ENCODE measurements at regions not wholly inside any gene's neighbourhood (a gene's known extent, or its start where the extent isn't known, plus 50 kb on each side); places are given as distances from the start of the nearest gene placed in this dataset.

DNA sequence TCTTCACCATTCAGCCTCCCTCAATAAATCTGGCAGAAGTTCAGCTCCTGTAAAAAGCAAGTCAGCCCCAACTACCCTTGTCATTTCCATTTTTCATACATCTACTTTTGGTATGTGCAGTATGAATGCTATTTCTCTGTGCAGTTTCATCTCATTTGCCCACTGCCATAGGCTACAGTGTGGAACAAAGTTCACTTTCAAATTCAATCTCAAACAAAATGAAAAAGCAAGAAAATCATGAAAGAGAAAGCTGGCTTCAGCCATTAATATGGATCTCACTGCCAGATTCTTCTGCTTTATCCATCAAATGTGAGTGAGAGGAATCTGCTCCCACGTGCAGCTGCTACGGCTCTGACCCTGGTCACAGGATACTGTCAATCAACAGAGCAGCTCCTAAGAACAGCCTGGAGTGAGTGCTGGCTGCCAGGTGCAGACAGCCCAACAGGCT lies 494.2 kb downstream of the ZNF608 start:
- Histone ChIP-seq H3K4me1 (ENCODE audit: control insufficient read depth, insufficient read depth, low read length, poor library complexity, severe bottlenecking) (no peaks in the 10 kb centered on the region), H3K9me3 (ENCODE audit: control insufficient read depth, low read length) (peaks cover 3% of the 10 kb centered on the region), H3K4me3 (ENCODE audit: extremely low read depth, insufficient read depth, low read length, poor library complexity, severe bottlenecking) (no peak overlapping the region), H3K36me3 (ENCODE audit: control insufficient read depth, insufficient read depth, low read length) (no peaks in the 10 kb centered on the region), H3K27ac (ENCODE audit: low read depth, low read length, severe bottlenecking) (no peak overlapping the region)
- WGBS, 2 experiments (ENCODE audit: insufficient coverage in 2 of 2): 53% methylated on average over 2 of the region's 2 CpGs; no CpG with 5 or more reads in 1 of the 2 experiments

DNA sequence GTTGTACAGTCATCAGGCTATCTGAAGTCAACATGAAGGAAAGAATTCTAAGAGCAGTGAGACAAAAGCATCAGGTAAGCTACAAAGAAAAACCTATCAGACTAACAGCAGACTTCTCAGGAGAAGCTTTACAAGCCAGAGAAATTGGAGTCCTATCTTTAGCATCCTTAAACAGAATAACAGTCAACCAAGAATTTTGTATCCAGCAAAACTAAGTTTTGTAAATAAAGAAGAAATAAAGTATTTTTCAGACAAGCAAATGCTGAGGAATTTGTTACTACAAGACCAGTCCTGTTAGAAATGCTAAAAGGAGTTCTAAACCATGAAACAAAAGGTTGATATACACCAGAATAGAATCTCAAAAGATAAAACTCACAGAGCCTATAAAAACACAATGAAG lies 501.2 kb downstream of the ZNF608 start:
- Histone ChIP-seq H3K4me1 (ENCODE audit: control insufficient read depth, insufficient read depth, low read length, poor library complexity, severe bottlenecking) (no peaks in the 10 kb centered on the region), H3K36me3 (ENCODE audit: control insufficient read depth, insufficient read depth, low read length) (no peaks in the 10 kb centered on the region), H3K9me3 (ENCODE audit: control insufficient read depth, low read length) (peaks cover 30% of the 10 kb centered on the region), H3K27ac (ENCODE audit: low read depth, low read length, severe bottlenecking) (no peak overlapping the region), H3K4me3 (ENCODE audit: extremely low read depth, insufficient read depth, low read length, poor library complexity, severe bottlenecking) (no peak overlapping the region)

DNA sequence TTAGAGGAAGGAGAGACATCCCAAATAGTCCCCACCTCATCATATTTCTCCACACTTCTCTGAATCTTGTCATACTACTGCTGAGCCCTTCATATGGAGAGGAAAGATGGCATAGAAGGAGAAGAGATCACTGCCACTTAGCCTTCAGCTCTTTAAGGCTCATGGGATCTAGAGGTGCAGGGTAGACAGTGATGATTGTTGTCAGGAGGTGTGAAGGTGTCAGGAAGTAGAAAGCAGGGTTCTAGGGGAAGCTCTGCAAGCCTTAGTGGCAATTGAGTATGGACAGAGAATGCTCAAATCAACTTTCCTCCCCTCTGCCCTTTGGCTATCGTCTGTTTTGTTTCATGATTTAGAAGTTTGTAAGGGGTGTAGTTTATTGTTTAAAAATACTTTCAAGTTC lies 505.7 kb downstream of the ZNF608 start:
- WGBS, 2 experiments (ENCODE audit: insufficient coverage in 2 of 2): no CpG with 5 or more reads among the region's 1 CpG
- H3K4me3 ChIP-seq (ENCODE audit: extremely low read depth, insufficient read depth, low read length, poor library complexity, severe bottlenecking): no peak overlapping the region
- no peaks in the 10 kb centered on the region for H3K4me1 ChIP-seq (ENCODE audit: control insufficient read depth, insufficient read depth, low read length, poor library complexity, severe bottlenecking)
- H3K27ac ChIP-seq (ENCODE audit: low read depth, low read length, severe bottlenecking): no peak overlapping the region
- H3K9me3 ChIP-seq (ENCODE audit: control insufficient read depth, low read length): peaks cover 32% of the 10 kb centered on the region
- no peaks in the 10 kb centered on the region for H3K36me3 ChIP-seq (ENCODE audit: control insufficient read depth, insufficient read depth, low read length)

DNA sequence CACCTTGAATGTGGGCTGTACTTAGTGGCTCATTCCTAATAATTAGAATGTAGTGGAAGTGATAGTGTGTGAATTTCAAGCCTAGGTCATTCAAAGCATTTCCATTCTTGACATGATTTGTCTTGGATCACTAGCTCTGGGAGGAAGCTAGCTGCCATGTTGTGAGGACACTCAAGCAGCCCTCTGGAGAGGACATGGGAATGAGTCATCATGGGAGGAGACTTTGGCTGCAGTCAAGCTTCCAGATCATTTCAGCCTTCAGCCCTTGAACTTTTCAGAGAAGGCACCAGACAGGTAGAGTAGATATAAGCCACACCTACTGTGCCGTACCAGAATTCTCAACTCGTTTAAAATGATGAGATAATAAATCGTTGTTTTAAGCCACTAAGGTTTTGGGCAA lies 506.9 kb downstream of the ZNF608 start:
- peaks cover 7% of the 10 kb centered on the region for H3K4me1 ChIP-seq (ENCODE audit: control insufficient read depth, insufficient read depth, low read length, poor library complexity, severe bottlenecking)
- 100% methylated on average over 1 of the region's 3 CpGs; no CpG with 5 or more reads in 1 of the 2 experiments for WGBS, 2 experiments (ENCODE audit: insufficient coverage in 2 of 2)
- H3K4me3 ChIP-seq (ENCODE audit: extremely low read depth, insufficient read depth, low read length, poor library complexity, severe bottlenecking): no peak overlapping the region
- H3K36me3 ChIP-seq (ENCODE audit: control insufficient read depth, insufficient read depth, low read length): no peaks in the 10 kb centered on the region
- no peak overlapping the region for H3K27ac ChIP-seq (ENCODE audit: low read depth, low read length, severe bottlenecking)
- H3K9me3 ChIP-seq (ENCODE audit: control insufficient read depth, low read length): peaks cover 22% of the 10 kb centered on the region

DNA sequence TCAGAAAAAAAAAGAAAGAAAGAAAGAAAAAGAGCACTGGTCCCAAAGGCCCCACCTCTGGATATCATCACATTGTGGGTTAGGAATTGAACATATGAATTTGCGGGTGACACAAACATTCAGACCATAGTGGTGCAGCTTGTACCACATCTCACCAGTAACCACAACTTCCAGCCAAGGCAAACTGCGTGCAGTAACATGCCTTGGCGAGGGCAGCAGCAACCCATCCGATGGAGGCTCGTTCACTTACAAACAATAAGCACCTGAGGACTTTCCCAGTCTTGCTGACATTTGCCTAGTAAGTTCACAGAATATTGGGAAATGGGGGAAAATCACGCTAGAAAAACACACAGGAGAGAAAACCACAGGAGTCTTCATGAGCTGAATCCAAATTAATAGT lies 508.1 kb downstream of the ZNF608 start:
- WGBS, 2 experiments (ENCODE audit: insufficient coverage in 2 of 2): 96% methylated on average over 4 of the region's 6 CpGs; no CpG with 5 or more reads in 1 of the 2 experiments
- H3K4me3 ChIP-seq (ENCODE audit: extremely low read depth, insufficient read depth, low read length, poor library complexity, severe bottlenecking): no peak overlapping the region
- H3K4me1 ChIP-seq (ENCODE audit: control insufficient read depth, insufficient read depth, low read length, poor library complexity, severe bottlenecking): peaks cover 14% of the 10 kb centered on the region
- H3K36me3 ChIP-seq (ENCODE audit: control insufficient read depth, insufficient read depth, low read length): no peaks in the 10 kb centered on the region
- H3K9me3 ChIP-seq (ENCODE audit: control insufficient read depth, low read length): peaks cover 10% of the 10 kb centered on the region
- H3K27ac ChIP-seq (ENCODE audit: low read depth, low read length, severe bottlenecking): no peak overlapping the region

DNA sequence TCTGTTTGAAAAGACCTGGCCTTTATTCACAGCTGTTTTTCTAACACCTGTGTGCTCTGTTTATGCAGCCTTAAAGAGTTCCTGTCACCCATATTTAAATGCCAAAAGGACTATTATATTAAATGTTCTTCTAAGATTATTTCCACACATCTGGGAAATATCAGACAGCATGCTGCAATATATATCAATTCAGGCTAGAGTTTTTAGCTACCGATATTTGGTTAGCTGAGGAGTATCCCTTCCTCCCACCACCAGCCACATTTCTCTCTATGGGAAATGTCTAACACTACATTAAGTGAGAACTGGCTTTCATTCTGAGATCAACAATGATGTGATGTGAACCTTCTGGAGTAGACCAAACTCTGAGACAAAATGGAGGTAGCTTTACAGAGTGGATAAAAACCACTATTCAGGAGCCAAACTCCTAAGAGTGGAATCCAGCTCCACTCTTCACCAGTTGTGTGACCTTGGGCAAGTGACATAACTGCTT lies 509.2 kb downstream of the ZNF608 start:
- Histone ChIP-seq H3K36me3 (ENCODE audit: control insufficient read depth, insufficient read depth, low read length) (no peaks in the 10 kb centered on the region), H3K27ac (ENCODE audit: low read depth, low read length, severe bottlenecking) (no peak overlapping the region), H3K4me1 (ENCODE audit: control insufficient read depth, insufficient read depth, low read length, poor library complexity, severe bottlenecking) (peaks cover 14% of the 10 kb centered on the region), H3K4me3 (ENCODE audit: extremely low read depth, insufficient read depth, low read length, poor library complexity, severe bottlenecking) (no peak overlapping the region), H3K9me3 (ENCODE audit: control insufficient read depth, low read length) (peaks cover 9% of the 10 kb centered on the region)
- WGBS, 2 experiments (ENCODE audit: insufficient coverage in 2 of 2): no CpG with 5 or more reads among the region's 1 CpG

DNA sequence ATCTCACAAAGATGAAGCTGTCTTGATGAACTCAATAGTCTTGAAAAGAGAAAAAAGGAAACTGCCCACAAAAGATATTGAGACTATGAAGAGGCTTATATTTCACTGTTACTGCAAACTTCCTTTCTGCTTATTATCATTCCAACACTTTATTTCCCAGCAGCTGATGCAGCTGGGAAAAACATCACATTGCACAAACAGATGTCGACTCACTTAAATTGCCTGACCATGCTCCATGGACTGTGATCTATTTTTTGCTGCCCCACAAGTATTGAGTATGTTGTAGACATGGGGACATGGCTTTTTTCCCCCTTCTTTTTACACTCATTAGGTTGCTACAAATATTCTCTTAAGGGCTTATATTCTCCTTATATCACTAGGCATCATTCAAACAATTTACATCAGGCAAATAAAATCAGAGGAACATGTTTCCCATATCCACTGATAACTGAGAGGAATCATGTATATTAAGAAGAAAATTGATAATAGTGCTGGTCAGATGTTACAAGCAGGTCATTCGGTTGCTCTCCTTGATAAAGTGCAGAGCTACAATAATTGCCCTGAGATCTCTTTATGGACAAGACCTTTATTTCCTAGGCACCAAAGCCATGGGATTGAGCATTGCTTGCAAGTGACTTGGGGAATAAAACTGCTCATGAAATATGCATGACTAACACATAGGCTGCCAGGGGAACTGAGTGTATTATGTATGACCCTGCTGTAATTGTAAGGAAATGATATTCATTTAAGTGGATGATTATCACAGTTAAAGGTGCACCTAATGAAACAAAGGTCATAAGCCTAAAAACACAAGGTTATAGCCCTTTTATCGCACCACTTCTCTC lies 509.9 kb downstream of the ZNF608 start:
- peaks cover 14% of the 10 kb centered on the region for H3K4me1 ChIP-seq (ENCODE audit: control insufficient read depth, insufficient read depth, low read length, poor library complexity, severe bottlenecking)
- WGBS, 2 experiments (ENCODE audit: insufficient coverage in 2 of 2): 86 to 100% methylated on average over 1 of the region's 3 CpGs
- no peak overlapping the region for H3K4me3 ChIP-seq (ENCODE audit: extremely low read depth, insufficient read depth, low read length, poor library complexity, severe bottlenecking)
- H3K27ac ChIP-seq (ENCODE audit: low read depth, low read length, severe bottlenecking): no peak overlapping the region
- no peaks in the 10 kb centered on the region for H3K36me3 ChIP-seq (ENCODE audit: control insufficient read depth, insufficient read depth, low read length)
- peaks cover 9% of the 10 kb centered on the region for H3K9me3 ChIP-seq (ENCODE audit: control insufficient read depth, low read length)

DNA sequence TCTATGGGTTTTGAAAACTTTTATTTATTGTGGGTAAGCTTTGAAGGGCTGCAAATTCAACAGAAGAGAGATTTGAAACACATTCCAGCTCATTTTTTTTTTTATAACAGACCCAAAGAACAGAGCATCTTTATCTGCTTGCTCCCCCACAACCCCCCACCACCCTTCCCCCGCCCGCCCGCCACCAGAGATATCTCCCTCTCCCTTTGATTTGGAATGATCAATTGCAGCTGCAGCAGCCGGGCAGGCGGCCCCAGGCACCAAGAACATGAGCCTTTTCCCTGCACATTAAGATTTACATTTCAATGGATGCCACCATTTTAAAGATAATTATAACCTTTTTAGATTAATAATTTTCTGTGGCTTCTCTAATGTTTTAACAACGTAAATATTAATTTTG lies 510.9 kb downstream of the ZNF608 start:
- Histone ChIP-seq H3K9me3 (ENCODE audit: control insufficient read depth, low read length) (peaks cover 9% of the 10 kb centered on the region), H3K27ac (ENCODE audit: low read depth, low read length, severe bottlenecking) (no peak overlapping the region), H3K4me1 (ENCODE audit: control insufficient read depth, insufficient read depth, low read length, poor library complexity, severe bottlenecking) (peaks cover 14% of the 10 kb centered on the region), H3K36me3 (ENCODE audit: control insufficient read depth, insufficient read depth, low read length) (no peaks in the 10 kb centered on the region), H3K4me3 (ENCODE audit: extremely low read depth, insufficient read depth, low read length, poor library complexity, severe bottlenecking) (no peak overlapping the region)
- no CpG with 5 or more reads among the region's 6 CpGs for WGBS, 2 experiments (ENCODE audit: insufficient coverage in 2 of 2)

DNA sequence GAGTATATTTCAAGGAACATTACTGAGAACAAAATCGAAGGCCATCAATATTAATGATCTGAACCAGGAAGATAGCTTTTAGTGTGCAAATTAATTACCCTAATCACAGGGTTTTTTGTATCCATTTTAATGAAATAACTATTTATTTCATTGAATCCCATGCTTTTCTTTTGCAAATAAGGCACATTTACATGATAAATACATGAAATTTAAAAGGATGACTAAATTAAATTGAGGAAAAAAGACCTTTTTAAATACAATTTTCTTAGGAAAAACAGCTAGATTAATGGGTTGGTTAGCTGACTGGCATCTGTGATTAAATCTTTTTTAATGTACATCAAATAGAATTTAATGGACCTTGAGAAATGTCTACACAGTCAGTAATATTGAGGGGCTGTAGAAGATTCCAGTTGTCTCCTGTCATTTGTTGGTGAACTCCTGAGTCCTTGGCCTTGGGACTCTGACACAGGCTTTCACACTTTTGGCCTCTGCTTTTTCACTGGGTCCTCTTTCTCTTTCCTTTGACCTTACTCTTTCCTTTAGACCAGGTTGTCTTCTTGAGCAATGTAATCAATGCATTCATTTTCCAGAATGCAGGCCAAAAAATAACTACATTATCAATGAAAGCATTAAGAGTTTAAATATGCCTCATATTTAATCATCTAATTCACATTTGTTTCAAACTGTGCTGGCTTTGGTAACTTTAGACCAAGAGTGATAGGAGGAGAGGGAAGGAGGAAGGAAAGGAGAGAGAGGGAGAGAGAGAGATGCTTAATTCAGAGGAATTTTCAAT lies 511.5 kb downstream of the ZNF608 start:
- Histone ChIP-seq H3K27ac (ENCODE audit: low read depth, low read length, severe bottlenecking) (peak overlapping the region; percentile 23), H3K4me1 (ENCODE audit: control insufficient read depth, insufficient read depth, low read length, poor library complexity, severe bottlenecking) (peaks cover 14% of the 10 kb centered on the region), H3K4me3 (ENCODE audit: extremely low read depth, insufficient read depth, low read length, poor library complexity, severe bottlenecking) (no peak overlapping the region), H3K9me3 (ENCODE audit: control insufficient read depth, low read length) (peaks cover 9% of the 10 kb centered on the region), H3K36me3 (ENCODE audit: control insufficient read depth, insufficient read depth, low read length) (no peaks in the 10 kb centered on the region)
- WGBS, 2 experiments (ENCODE audit: insufficient coverage in 2 of 2): no CpG with 5 or more reads among the region's 1 CpG

DNA sequence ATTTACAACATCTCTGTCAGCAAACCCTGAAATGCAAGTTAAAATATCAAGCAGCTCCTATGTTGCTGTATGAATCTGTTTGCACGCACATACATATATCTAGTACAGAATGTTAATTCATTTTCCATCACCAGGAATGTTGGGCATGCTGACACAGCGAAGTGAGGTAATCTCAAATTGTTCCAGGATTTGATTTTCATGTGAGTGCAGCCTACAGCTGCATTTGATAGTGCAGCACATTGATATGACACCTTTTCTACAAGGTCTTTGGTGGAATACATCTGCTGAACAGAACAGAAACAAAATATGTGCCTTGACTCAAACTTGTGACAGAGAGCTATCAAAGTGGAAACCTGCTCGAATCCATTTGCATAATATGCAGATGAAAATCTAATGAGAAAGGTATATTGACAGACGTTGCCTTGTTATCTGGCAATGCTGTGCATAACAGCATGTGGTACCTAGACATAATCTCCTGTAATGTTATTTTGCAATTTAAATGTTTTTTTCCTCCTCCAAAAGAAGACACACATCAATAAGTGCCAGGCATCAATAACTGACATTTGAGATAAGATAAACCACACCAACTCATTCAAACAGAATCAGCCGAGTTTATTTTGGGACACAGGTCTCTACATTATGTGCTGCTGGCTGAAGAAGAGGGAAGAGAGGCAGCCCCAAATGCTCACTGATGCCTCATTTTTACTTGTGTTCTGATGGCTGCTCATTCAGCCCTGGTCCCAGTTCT lies 512.2 kb downstream of the ZNF608 start:
- Histone ChIP-seq H3K27ac (ENCODE audit: low read depth, low read length, severe bottlenecking) (no peak overlapping the region), H3K4me3 (ENCODE audit: extremely low read depth, insufficient read depth, low read length, poor library complexity, severe bottlenecking) (no peak overlapping the region)
- WGBS, 2 experiments (ENCODE audit: insufficient coverage in 2 of 2): 29 to 33% methylated on average over 1 to 3 of the region's 5 CpGs

More for the DNA sequence above, 512.2 kb downstream of the ZNF608 start:
- peaks cover 3% of the 10 kb centered on the region for H3K9me3 ChIP-seq (ENCODE audit: control insufficient read depth, low read length)
- H3K36me3 ChIP-seq (ENCODE audit: control insufficient read depth, insufficient read depth, low read length): no peaks in the 10 kb centered on the region
- H3K4me1 ChIP-seq (ENCODE audit: control insufficient read depth, insufficient read depth, low read length, poor library complexity, severe bottlenecking): peaks cover 14% of the 10 kb centered on the region
